HG02970 (cell line): ENCODE measurements at regions not wholly inside any gene's neighbourhood (a gene's known extent, or its start where the extent isn't known, plus 50 kb on each side); places are given as distances from the start of the nearest gene placed in this dataset.
A peak's percentile ranks its signal among the peaks of the same experiment; 100 is the strongest.

Experiments
- ATAC-seq: cut with Tn5 transposase; IDR thresholded peaks from one replicate; pipeline ENCODE4 v1.9.1; 2021; ENCODE audit warnings: mild to moderate bottlenecking, moderate library complexity, moderate number of reproducible peaks; ENCODE audit not compliant: unreplicated experiment, low FRiP score

- ATAC-seq, result no peak
Measured at GRCh38 chr7:118009419-118009818, 136.2 kb upstream of the CTTNBP2 start.

- no peak for ATAC-seq
Measured at GRCh38 chr7:118011652-118012051, 138.4 kb upstream of the CTTNBP2 start.

GRCh38 chr7:118013252-118014010, 140.2 kb upstream of the CTTNBP2 start:
- ATAC-seq, result no peak

GRCh38 chr7:118022546-118022945, 149.3 kb upstream of the CTTNBP2 start:
- ATAC-seq, result no peak

GRCh38 chr7:118026791-118027190, 153.6 kb upstream of the CTTNBP2 start:
- no peak for ATAC-seq

- ATAC-seq, result no peak
Measured at GRCh38 chr7:118028226-118028625, 155.0 kb upstream of the CTTNBP2 start.

- ATAC-seq, result no peak
Measured at GRCh38 chr7:118029826-118030422, 154.0 kb upstream of the LSM8 start.

- ATAC-seq, result no peak
Measured at GRCh38 chr7:118033273-118033672, 150.7 kb upstream of the LSM8 start.

GRCh38 chr7:118039963-118040489, 143.9 kb upstream of the LSM8 start:
- ATAC-seq, result no peak

- ATAC-seq, result peak; percentile 70
Measured at GRCh38 chr7:118040562-118040961, 143.4 kb upstream of the LSM8 start.

- ATAC-seq, result no peak
Measured at GRCh38 chr7:118041251-118041878, 142.6 kb upstream of the LSM8 start.

GRCh38 chr7:118045629-118046028, 138.3 kb upstream of the LSM8 start:
- no peak for ATAC-seq

- no peak for ATAC-seq
Measured at GRCh38 chr7:118046086-118046485, 137.9 kb upstream of the LSM8 start.

GRCh38 chr7:118046801-118047200, 137.2 kb upstream of the LSM8 start:
- ATAC-seq, result no peak

GRCh38 chr7:118052336-118052735, 131.6 kb upstream of the LSM8 start:
- no peak for ATAC-seq

- no peak for ATAC-seq
Measured at GRCh38 chr7:118053353-118053752, 130.6 kb upstream of the LSM8 start.

- no peak for ATAC-seq
Measured at GRCh38 chr7:118054529-118054928, 129.4 kb upstream of the LSM8 start.

GRCh38 chr7:118055647-118056046, 128.3 kb upstream of the LSM8 start:
- ATAC-seq, result no peak

GRCh38 chr7:118057404-118057803, 126.6 kb upstream of the LSM8 start:
- ATAC-seq, result no peak

- ATAC-seq, result no peak
Measured at GRCh38 chr7:118059209-118059608, 124.8 kb upstream of the LSM8 start.

- no peak for ATAC-seq
Measured at GRCh38 chr7:118060692-118061091, 123.3 kb upstream of the LSM8 start.

GRCh38 chr7:118061386-118061785, 122.6 kb upstream of the LSM8 start:
- ATAC-seq, result no peak
